ENCODE measurements at regions not wholly inside any gene's neighbourhood (a gene's known extent, or its start where the extent isn't known, plus 50 kb on each side); places are given as distances from the start of the nearest gene placed in this dataset.

GRCh38 chr11:115963156-115963555 lies 458.9 kb upstream of the CADM1 start:
- in situ Hi-C loops (cut with MboI; ENCODE audit: low sequenced_read_pairs, unreplicated experiment), result no loop called here
- no peak for TF ChIP-seq CTCF (IDR thresholded peaks at IDR 0.05; ENCODE audit: borderline replicate concordance, control extremely low read depth, extremely low read depth, insufficient read depth, missing control alignments)
- DNase-seq (ENCODE audit: low spot score), result no peak

DNA sequence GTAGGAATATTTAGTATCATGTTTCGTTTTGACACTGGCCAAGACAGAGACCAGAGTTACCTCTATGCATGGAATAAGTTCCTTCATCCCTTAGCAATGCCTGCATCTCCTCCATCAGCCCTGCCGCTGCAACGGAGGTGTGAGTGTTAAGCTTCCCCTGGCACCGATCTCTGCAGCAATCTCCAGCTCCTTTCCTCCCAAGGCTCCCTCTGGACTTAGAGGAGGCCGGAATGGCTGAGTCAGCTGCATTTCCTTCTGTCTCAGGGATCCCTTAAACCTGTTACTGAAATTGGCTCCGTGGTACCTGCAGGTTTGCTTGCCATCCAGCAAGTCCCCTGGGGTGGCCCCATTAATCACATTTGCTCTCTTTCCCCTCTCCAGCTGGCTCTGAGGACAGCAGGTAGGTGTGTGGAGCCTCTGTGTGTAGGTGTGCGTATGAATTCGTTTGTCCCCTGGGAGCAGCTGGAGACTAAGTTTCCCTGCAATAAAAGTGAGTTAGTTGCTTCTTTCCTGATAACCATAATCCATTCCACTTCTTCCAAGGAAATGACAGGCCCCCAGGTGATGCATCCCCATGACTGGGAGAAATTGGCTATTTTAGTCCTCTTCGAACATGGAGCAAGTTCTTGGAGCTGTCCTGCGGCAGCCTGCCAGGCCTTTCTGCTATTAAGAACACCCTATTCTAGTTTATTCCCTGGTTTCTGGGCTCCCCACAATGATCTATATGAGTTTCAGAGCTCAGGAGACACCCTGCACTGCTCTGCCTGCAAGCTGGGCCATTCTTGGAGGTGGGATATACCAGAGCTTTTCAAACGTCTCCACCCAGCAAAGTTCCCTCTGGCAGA lies 457.2 kb upstream of the CADM1 start:
- no peak for TF ChIP-seq CTCF (IDR thresholded peaks at IDR 0.05; ENCODE audit: borderline replicate concordance, control extremely low read depth, extremely low read depth, insufficient read depth, missing control alignments)
- in situ Hi-C loops (cut with MboI; ENCODE audit: low sequenced_read_pairs, unreplicated experiment), result no loop called here
- no peak for DNase-seq (ENCODE audit: low spot score)

- DNase-seq (ENCODE audit: low spot score), result no peak
- TF ChIP-seq CTCF (IDR thresholded peaks at IDR 0.05; ENCODE audit: borderline replicate concordance, control extremely low read depth, extremely low read depth, insufficient read depth, missing control alignments), result no peak
- in situ Hi-C loops (cut with MboI; ENCODE audit: low sequenced_read_pairs, unreplicated experiment), result no loop called here
Observed at GRCh38 chr11:115959081-115959486, 454.9 kb upstream of the CADM1 start.

- no peak for DNase-seq (ENCODE audit: low spot score)
- TF ChIP-seq CTCF (IDR thresholded peaks at IDR 0.05; ENCODE audit: borderline replicate concordance, control extremely low read depth, extremely low read depth, insufficient read depth, missing control alignments), result no peak
- in situ Hi-C loops (cut with MboI; ENCODE audit: low sequenced_read_pairs, unreplicated experiment), result no loop called here
Observed at GRCh38 chr11:115958089-115959000, 454.1 kb upstream of the CADM1 start.

- in situ Hi-C loops (cut with MboI; ENCODE audit: low sequenced_read_pairs, unreplicated experiment), result no loop called here
- DNase-seq (ENCODE audit: low spot score), result no peak
- TF ChIP-seq CTCF (IDR thresholded peaks at IDR 0.05; ENCODE audit: borderline replicate concordance, control extremely low read depth, extremely low read depth, insufficient read depth, missing control alignments), result no peak
Observed at GRCh38 chr11:115955803-115956202, 451.6 kb upstream of the CADM1 start.

- DNase-seq (ENCODE audit: low spot score), result no peak
- in situ Hi-C loops (cut with MboI; ENCODE audit: low sequenced_read_pairs, unreplicated experiment), result no loop called here
- TF ChIP-seq CTCF (IDR thresholded peaks at IDR 0.05; ENCODE audit: borderline replicate concordance, control extremely low read depth, extremely low read depth, insufficient read depth, missing control alignments), result no peak
Observed at GRCh38 chr11:115950660-115951059, 446.4 kb upstream of the CADM1 start.

All from GM13976 (cell line).